ENCODE measurements at regions not wholly inside any gene's neighbourhood (a gene's known extent, or its start where the extent isn't known, plus 50 kb on each side); places are given as distances from the start of the nearest gene placed in this dataset.

GRCh38 chr15:101568821-101569555 lies 79.5 kb upstream of the PCSK6 start:
- no peak for DNase-seq
- Histone ChIP-seq H3K36me3 (ENCODE audit: control insufficient read depth in 2 of 3, insufficient read depth in 3 of 3, low read length in 3 of 3) (no peaks in the 10 kb centered on the region), H3K4me3 (ENCODE audit: low read length in 3 of 3) (no peak overlapping the region), H3K4me1 (ENCODE audit: control insufficient read depth in 2 of 3, insufficient read depth in 2 of 3, low read depth in 1 of 3, low read length in 3 of 3) (no peaks in the 10 kb centered on the region), H3K9ac (ENCODE audit: low read length in 3 of 3) (no peak overlapping the region), H3K27me3 (ENCODE audit: control insufficient read depth, insufficient read depth, low read length) (no peaks in the 10 kb centered on the region), H3K27ac (ENCODE audit: low read depth in 2 of 2, low read length in 2 of 2) (no peak overlapping the region), H3K9me3 (ENCODE audit: control insufficient read depth in 2 of 3, insufficient read depth in 1 of 3, low read length in 3 of 3) (no peaks in the 10 kb centered on the region)
- no peak for TF ChIP-seq CTCF (IDR thresholded peaks at IDR 0.05; ENCODE audit: borderline replicate concordance, extremely low read depth, insufficient read depth)
- no peak for FAIRE-seq
- intact Hi-C loops (cut with DNase I), result no loop called here

GRCh38 chr15:101568309-101568708 lies 78.8 kb upstream of the PCSK6 start:
- no peaks in the 10 kb centered on the region for H3K4me1 ChIP-seq (ENCODE audit: control insufficient read depth in 2 of 3, insufficient read depth in 2 of 3, low read depth in 1 of 3, low read length in 3 of 3)
- FAIRE-seq, result no peak
- H3K36me3 ChIP-seq (ENCODE audit: control insufficient read depth in 2 of 3, insufficient read depth in 3 of 3, low read length in 3 of 3), result no peaks in the 10 kb centered on the region

GRCh38 chr15:101566748-101567488 lies 77.4 kb upstream of the PCSK6 start:
- no peak for TF ChIP-seq CTCF (IDR thresholded peaks at IDR 0.05; ENCODE audit: borderline replicate concordance, extremely low read depth, insufficient read depth)

More at GRCh38 chr15:101568309-101568708, 78.8 kb upstream of the PCSK6 start:
- no peak for TF ChIP-seq CTCF (IDR thresholded peaks at IDR 0.05; ENCODE audit: borderline replicate concordance, extremely low read depth, insufficient read depth)
- Histone ChIP-seq H3K27me3 (ENCODE audit: control insufficient read depth, insufficient read depth, low read length) (no peaks in the 10 kb centered on the region), H3K27ac (ENCODE audit: low read depth in 2 of 2, low read length in 2 of 2) (no peak overlapping the region), H3K9me3 (ENCODE audit: control insufficient read depth in 2 of 3, insufficient read depth in 1 of 3, low read length in 3 of 3) (no peaks in the 10 kb centered on the region), H3K9ac (ENCODE audit: low read length in 3 of 3) (no peak overlapping the region), H3K4me3 (ENCODE audit: low read length in 3 of 3) (no peak overlapping the region)
- DNase-seq, result no peak
- intact Hi-C loops (cut with DNase I), result no loop called here

More at GRCh38 chr15:101566748-101567488, 77.4 kb upstream of the PCSK6 start:
- DNase-seq, result no peak
- no peaks in the 10 kb centered on the region for H3K9me3 ChIP-seq (ENCODE audit: control insufficient read depth in 2 of 3, insufficient read depth in 1 of 3, low read length in 3 of 3)
- FAIRE-seq, result no peak
- H3K27ac ChIP-seq (ENCODE audit: low read depth in 2 of 2, low read length in 2 of 2), result no peak overlapping the region
- H3K4me3 ChIP-seq (ENCODE audit: low read length in 3 of 3), result no peak overlapping the region
- intact Hi-C loops (cut with DNase I), result no loop called here
- H3K4me1 ChIP-seq (ENCODE audit: control insufficient read depth in 2 of 3, insufficient read depth in 2 of 3, low read depth in 1 of 3, low read length in 3 of 3), result no peaks in the 10 kb centered on the region
- H3K9ac ChIP-seq (ENCODE audit: low read length in 3 of 3), result no peak overlapping the region
- H3K27me3 ChIP-seq (ENCODE audit: control insufficient read depth, insufficient read depth, low read length), result no peaks in the 10 kb centered on the region
- H3K36me3 ChIP-seq (ENCODE audit: control insufficient read depth in 2 of 3, insufficient read depth in 3 of 3, low read length in 3 of 3), result no peaks in the 10 kb centered on the region

Data from kidney (tissue), 13 donors.